H1 (cell line): ENCODE measurements at regions not wholly inside any gene's neighbourhood (a gene's known extent, or its start where the extent isn't known, plus 50 kb on each side); places are given as distances from the start of the nearest gene placed in this dataset.

Source experiments
- CTCF ChIA-PET: fragments of 300-600 bp; sonication (Branson Sonifier 250); formaldehyde crosslinking; loops from one replicate; lab custom pipeline; 2021; ENCODE audit not compliant: partially characterized antibody; lab: Charles Lee
- POLR2A ChIA-PET: fragments of 300-600 bp; sonication (Branson Sonifier 250); formaldehyde crosslinking; loops from one replicate; lab custom pipeline; 2021; ENCODE audit warnings: inconsistent platforms; ENCODE audit not compliant: partially characterized antibody; lab: Charles Lee
- DNase-seq, 2 experiments: peaks; one replicate each; pipeline versions ENCODE4 v3.0.0 to v3.0.0-alpha.2; 2010 to 2022; ENCODE audit warnings: low spot score in 2 of 2, low read depth in 1 of 2, mixed read lengths in 1 of 2
- FAIRE-seq: peaks from 2 replicates; lab custom pipeline; 2011; peaks lifted over from hg19 to GRCh38; lab: Jason Lieb, UNC
- H2AFZ ChIP-seq: 2 replicates; pipeline ENCODE4 v1.8.1; 2012; ENCODE audit warnings: low read length, inconsistent platforms
- H2AK5ac ChIP-seq: 2 replicates; pipeline ENCODE4 v1.6.1; 2013; ENCODE audit warnings: low read depth, low read length
- H2BK120ac ChIP-seq: replicated peaks from 2 replicates; pipeline ENCODE3; 2013; ENCODE audit warnings: low read depth, low read length, inconsistent platforms
- H2BK12ac ChIP-seq: 2 replicates; pipeline ENCODE4 v1.6.1; 2013; ENCODE audit warnings: low read depth, low read length
- H2BK15ac ChIP-seq: 2 replicates; pipeline ENCODE4 v1.6.1; 2013; ENCODE audit warnings: low read length
- H2BK20ac ChIP-seq: 2 replicates; pipeline ENCODE4 v1.6.1; 2013; ENCODE audit warnings: low read length
- H2BK5ac ChIP-seq: 2 replicates; pipeline ENCODE4 v1.6.1; 2013; ENCODE audit warnings: low read depth, low read length
- H3K14ac ChIP-seq: 2 replicates; pipeline ENCODE4 v1.6.1; 2013; ENCODE audit warnings: inconsistent platforms; ENCODE audit not compliant: insufficient read length
- H3K18ac ChIP-seq: 2 replicates; pipeline ENCODE4 v1.6.1; 2013; ENCODE audit warnings: low read length; ENCODE audit errors: extremely low read depth
- H3K23ac ChIP-seq: 2 replicates; pipeline ENCODE4 v1.6.1; 2013; ENCODE audit warnings: inconsistent platforms; ENCODE audit not compliant: insufficient read length
- H3K23me2 ChIP-seq: 2 replicates; pipeline ENCODE4 v1.6.1; 2013; ENCODE audit warnings: low read depth, low read length
- H3K27ac ChIP-seq: 2 replicates; pipeline ENCODE4 v1.6.1; 2011; ENCODE audit warnings: low read depth, low read length, inconsistent platforms
- H3K27me3 ChIP-seq, 4 experiments: replicated peaks in 1 of 4; 1 replicate in 1 of 4; 2 replicates in 3 of 4; pipeline versions ENCODE4 v1.6.1 to v1.8.1; 2011 to 2013; ENCODE audit warnings: low read length in 3 of 4, mild to moderate bottlenecking in 3 of 4, inconsistent platforms in 2 of 4, mixed read lengths in 2 of 4, moderate library complexity in 1 of 4; ENCODE audit not compliant: control insufficient read depth in 3 of 4, insufficient read depth in 3 of 4; ENCODE audit errors: extremely low read depth in 1 of 4
- H3K36me3 ChIP-seq, 4 experiments: 2 replicates each; pipeline versions ENCODE4 v1.6.1 to v1.8.1; 2011 to 2013; ENCODE audit warnings: mild to moderate bottlenecking in 4 of 4, low read length in 3 of 4, moderate library complexity in 2 of 4, control low read depth in 1 of 4, inconsistent platforms in 1 of 4; ENCODE audit not compliant: insufficient read depth in 4 of 4, control insufficient read depth in 2 of 4
- H3K4ac ChIP-seq: replicated peaks from 2 replicates; pipeline ENCODE3; 2013; ENCODE audit warnings: low read length, low read depth, mixed read lengths, inconsistent platforms; ENCODE audit not compliant: insufficient read length
- H3K4me1 ChIP-seq, 4 experiments: replicated peaks in 1 of 4; 1 replicate in 1 of 4; 2 replicates in 3 of 4; pipeline versions ENCODE4 v1.6.1 to v1.8.1; 2011 to 2013; ENCODE audit warnings: low read length in 3 of 4, inconsistent platforms in 2 of 4, mixed read lengths in 1 of 4; ENCODE audit not compliant: insufficient read depth in 4 of 4, control insufficient read depth in 3 of 4
- H3K4me2 ChIP-seq, 2 experiments: 2 replicates each; pipeline versions ENCODE4 v1.6.1 to v1.8.1; 2011 to 2013; ENCODE audit warnings: low read depth in 2 of 2, low read length in 2 of 2, control low read depth in 1 of 2, inconsistent platforms in 1 of 2, mild to moderate bottlenecking in 1 of 2; ENCODE audit not compliant: insufficient read depth in 1 of 2
- H3K4me3 ChIP-seq, 4 experiments: fragments of 200-600, 300-600 bp in 1 of 4; sonication (generic), shearing (Covaris generic), sonication (Bioruptor Twin) in 1 of 4; 2 replicates each; pipeline versions ENCODE4 v1.5.1 to v1.8.1; 2011 to 2016; ENCODE audit warnings: low read length in 4 of 4, low read depth in 3 of 4, control low read depth in 2 of 4, inconsistent platforms in 2 of 4, mild to moderate bottlenecking in 2 of 4, mixed read lengths in 1 of 4, moderate library complexity in 1 of 4; ENCODE audit not compliant: insufficient read depth in 2 of 4; ENCODE audit errors: extremely low read depth in 1 of 4
- H3K56ac ChIP-seq: replicated peaks from 2 replicates; pipeline ENCODE3; 2013; ENCODE audit warnings: low read depth, mild to moderate bottlenecking, mixed read lengths, low read length, inconsistent platforms; ENCODE audit not compliant: insufficient read length
- H3K79me1 ChIP-seq: 2 replicates; pipeline ENCODE4 v1.6.1; 2013; ENCODE audit warnings: low read depth, low read length, control low read depth
- H3K79me2 ChIP-seq, 2 experiments: 2 replicates each; pipeline versions ENCODE4 v1.6.1 to v1.8.1; 2012 to 2013; ENCODE audit warnings: low read length in 2 of 2, mild to moderate bottlenecking in 2 of 2, inconsistent platforms in 1 of 2; ENCODE audit not compliant: insufficient read depth in 2 of 2, control insufficient read depth in 1 of 2
- H3K9ac ChIP-seq, 4 experiments: replicated peaks in 1 of 4; 1 replicate in 1 of 4; 2 replicates in 3 of 4; pipeline versions ENCODE4 v1.6.1 to v1.8.1; 2011 to 2013; ENCODE audit warnings: low read depth in 3 of 4, low read length in 3 of 4, control low read depth in 2 of 4, mild to moderate bottlenecking in 2 of 4, moderate library complexity in 2 of 4, inconsistent platforms in 1 of 4; ENCODE audit errors: extremely low read depth in 1 of 4
- H3K9me3 ChIP-seq, 2 experiments: 2 replicates each; pipeline versions ENCODE4 v1.6.1 to v1.8.1; 2012 to 2013; ENCODE audit warnings: mild to moderate bottlenecking in 2 of 2, moderate library complexity in 2 of 2, control low read depth in 1 of 2, inconsistent platforms in 1 of 2, low read depth in 1 of 2, low read length in 1 of 2, mixed read lengths in 1 of 2; ENCODE audit not compliant: insufficient read depth in 2 of 2
- H4K20me1 ChIP-seq, 2 experiments: replicated peaks in 1 of 2; 2 replicates each; pipeline versions ENCODE3 to v1.8.1; 2011 to 2013; ENCODE audit warnings: inconsistent platforms in 2 of 2, low read length in 2 of 2, mild to moderate bottlenecking in 1 of 2; ENCODE audit not compliant: insufficient read depth in 2 of 2, control insufficient read depth in 1 of 2
- H4K5ac ChIP-seq: 2 replicates; pipeline ENCODE4 v1.6.1; 2013; ENCODE audit warnings: low read length, low read depth, mixed read lengths, inconsistent platforms; ENCODE audit not compliant: insufficient read length
- H4K8ac ChIP-seq: 2 replicates; pipeline ENCODE4 v1.8.0; 2013; ENCODE audit warnings: mild to moderate bottlenecking, moderate library complexity, low read length, inconsistent platforms; ENCODE audit not compliant: insufficient read depth; ENCODE audit errors: extremely low read depth
- H4K91ac ChIP-seq: replicated peaks from 2 replicates; pipeline ENCODE3; 2013; ENCODE audit warnings: low read length, mixed read lengths, inconsistent platforms; ENCODE audit not compliant: insufficient read length
- NANOG ChIP-seq: IDR thresholded peaks from 2 replicates; pipeline ENCODE4 v1.6.1; 2011; ENCODE audit warnings: low read length, low read depth, mild to moderate bottlenecking, inconsistent platforms; ENCODE audit not compliant: insufficient read depth, poor library complexity, severe bottlenecking
- WGBS, 2 experiments: shearing (Covaris generic) in 1 of 2; methylation state at CpG; one replicate each; pipeline versions ENCODE4 v1.1.6 to v1.1.7; 2013 to 2015; ENCODE audit warnings: low lambda C conversion rate in 2 of 2, mixed read lengths in 2 of 2, inconsistent platforms in 1 of 2, low coverage in 1 of 2, missing lambda C conversion rate in 1 of 2; ENCODE audit not compliant: insufficient replicate concordance in 2 of 2, insufficient coverage in 1 of 2, insufficient read length in 1 of 2; ENCODE audit errors: extremely low coverage in 1 of 2, missing lambda C conversion rate in 1 of 2; 5-methylcytosine and 5-hydroxymethylcytosine counted together

DNA sequence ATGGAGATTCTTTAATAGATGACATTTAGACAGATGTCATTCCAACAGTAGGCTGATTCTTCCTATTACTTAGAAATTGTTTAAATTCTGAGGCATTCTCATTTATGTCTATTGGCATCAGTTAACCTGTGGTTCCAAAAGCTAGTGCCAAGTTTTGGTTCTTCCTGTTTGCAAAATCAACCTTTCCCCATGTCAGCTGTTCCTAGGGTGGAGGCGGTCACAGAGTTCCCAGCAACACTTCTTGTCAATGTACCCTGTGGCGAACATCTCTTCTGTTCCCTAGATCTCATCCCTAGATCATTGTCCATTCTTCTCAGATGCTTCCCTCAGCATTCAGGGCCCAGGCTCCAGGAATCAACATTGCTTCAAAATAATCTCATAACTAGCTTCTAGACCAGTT lies 140.9 kb downstream of the PHLDA1 start:
- CTCF ChIA-PET: interaction anchor here (1.3 to 1.5 kb wide), 2 partner anchors 38 to 267 kb away, joined by 3 read pairs; no protein-coding TSS in a partner anchor
- POLR2A ChIA-PET: no interaction called here

More for the DNA sequence above, 140.9 kb downstream of the PHLDA1 start:
- H3K9ac ChIP-seq: no peak overlapping the region
- no peak overlapping the region for H4K8ac ChIP-seq
- no peaks in the 10 kb centered on the region for H3K9me3 ChIP-seq
- H3K18ac ChIP-seq: no peak overlapping the region
- H3K79me1 ChIP-seq: no peaks in the 10 kb centered on the region
- H3K36me3 ChIP-seq: no peaks in the 10 kb centered on the region
- no peak overlapping the region for H2BK120ac ChIP-seq
- H3K27me3 ChIP-seq: no peaks in the 10 kb centered on the region
- no peak overlapping the region for H3K27ac ChIP-seq
- H2BK5ac ChIP-seq: no peak overlapping the region
- H3K14ac ChIP-seq: no peak overlapping the region
- no peak overlapping the region for H4K5ac ChIP-seq
- H4K91ac ChIP-seq: no peak overlapping the region
- H2BK15ac ChIP-seq: no peak overlapping the region
- H3K4ac ChIP-seq: no peak overlapping the region
- no peak for FAIRE-seq
- TF ChIP-seq NANOG: no peak
- H2AFZ ChIP-seq: no peak overlapping the region
- H3K4me2 ChIP-seq: no peak overlapping the region
- H3K23ac ChIP-seq: no peak overlapping the region
- no peaks in the 10 kb centered on the region for H3K23me2 ChIP-seq
- no peak overlapping the region for H2BK12ac ChIP-seq
- H2AK5ac ChIP-seq: no peak overlapping the region
- DNase-seq: no peak
- no peak overlapping the region for H2BK20ac ChIP-seq
- peaks cover 0 to 6% (median 1%) of the 10 kb centered on the region in 4 experiments; a peak in 5 of 7 replicates for H3K4me1 ChIP-seq
- 98% methylated on average over 2 of the region's 2 CpGs; no CpG with 5 or more reads in 1 of the 2 experiments for WGBS, 2 experiments
- no peak overlapping the region for H3K56ac ChIP-seq
- no peak overlapping the region for H3K4me3 ChIP-seq
- H4K20me1 ChIP-seq: no peaks in the 10 kb centered on the region
- no peaks in the 10 kb centered on the region for H3K79me2 ChIP-seq
